ENCODE measurements at regions not wholly inside any gene's neighbourhood (a gene's known extent, or its start where the extent isn't known, plus 50 kb on each side); places are given as distances from the start of the nearest gene placed in this dataset.
"Not testable (repeated sequence)": the region's sequence is repeated elsewhere in the genome, so short reads cannot be mapped to it uniquely, and the experiment has no call there.

DNA sequence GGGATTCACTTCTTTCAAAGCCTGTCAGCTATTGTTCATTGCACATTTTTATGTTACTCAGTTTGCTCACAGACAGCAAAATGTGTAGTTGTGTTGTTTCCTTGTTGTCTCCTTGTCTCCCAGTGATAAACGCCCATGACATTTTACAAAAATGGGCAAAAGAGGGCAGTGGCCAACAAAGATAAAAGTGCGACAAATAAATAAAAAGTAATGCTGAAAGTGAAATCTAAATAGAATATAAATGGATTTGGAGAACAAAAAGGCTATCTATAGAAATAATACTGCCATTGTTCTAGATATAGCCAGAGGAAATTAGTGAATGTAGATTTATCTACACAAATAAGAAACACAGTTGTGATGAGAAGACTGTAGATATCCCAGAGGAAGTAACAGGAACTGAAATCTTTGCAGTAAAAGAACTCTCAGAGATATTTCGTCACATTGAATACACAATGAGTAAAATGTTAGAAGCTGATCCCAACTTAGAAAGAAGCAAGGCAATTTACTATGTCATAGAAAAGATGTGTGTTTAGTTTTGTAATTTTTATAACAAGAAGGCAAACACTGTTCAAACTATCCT, 1186.2 kb upstream of the FAM98A start:
- no peak for DNase-seq (ENCODE audit: extremely low read depth, low read depth, low spot score)

DNA sequence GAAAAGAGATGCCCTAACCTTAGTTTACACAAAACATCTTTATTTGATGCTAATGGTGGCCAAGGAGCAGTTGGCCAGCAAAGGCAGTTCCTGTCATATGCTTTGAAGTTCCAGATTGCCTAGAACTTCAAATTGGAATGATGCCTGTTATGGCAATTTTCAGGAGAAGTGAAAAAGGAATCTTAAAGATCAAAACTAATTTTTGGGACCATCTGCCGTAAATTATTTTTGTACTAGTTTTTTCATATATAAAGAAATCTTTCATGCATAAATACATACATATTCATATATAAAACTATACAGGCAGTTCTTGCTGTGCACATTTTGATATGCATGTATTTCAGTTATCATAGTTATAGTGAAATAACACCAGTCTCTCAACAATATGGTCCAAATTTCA, 1185.6 kb upstream of the FAM98A start:
- no peak for DNase-seq (ENCODE audit: extremely low read depth, low read depth, low spot score)

DNA sequence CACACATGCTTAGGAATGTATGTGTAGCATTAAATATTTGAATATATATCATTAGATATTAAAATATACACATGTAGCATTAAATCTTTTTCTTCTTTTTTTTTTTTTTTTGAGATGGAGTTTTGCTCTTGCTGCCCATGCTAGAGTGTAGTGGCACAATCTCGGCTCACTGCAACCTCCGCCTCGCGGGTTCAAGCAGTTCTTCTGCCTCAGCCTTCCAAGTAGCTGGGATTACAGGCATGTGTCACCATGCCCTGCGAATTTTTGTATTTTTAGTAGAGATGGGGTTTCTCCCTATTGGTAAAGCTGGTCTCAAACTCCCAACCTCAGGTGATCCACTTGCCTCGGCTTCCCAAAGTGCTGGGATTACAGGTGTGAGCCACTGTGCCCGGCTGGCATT, 1151.6 kb upstream of the FAM98A start:
- DNase-seq (ENCODE audit: extremely low read depth, low read depth, low spot score), result not testable (repeated sequence)

DNA sequence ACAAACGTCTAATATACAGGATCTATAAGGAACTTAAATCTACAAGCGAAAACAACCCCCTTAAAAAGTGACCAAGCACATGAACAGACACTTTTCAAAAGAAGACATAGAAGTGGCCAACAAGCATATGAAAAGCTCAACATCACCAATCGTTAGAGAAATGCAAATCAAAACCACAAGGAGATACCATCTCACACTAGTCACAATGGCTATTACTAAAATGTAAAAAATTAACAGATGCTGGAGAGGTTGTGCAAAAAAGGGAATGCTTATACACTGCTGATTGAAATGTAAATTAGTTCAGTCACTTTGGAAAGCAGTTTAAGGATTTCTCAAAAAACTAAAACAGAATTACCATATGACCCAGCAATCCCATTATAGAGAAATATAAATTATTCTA, 1148.5 kb upstream of the FAM98A start:
- DNase-seq (ENCODE audit: extremely low read depth, low read depth, low spot score), result no peak

DNA sequence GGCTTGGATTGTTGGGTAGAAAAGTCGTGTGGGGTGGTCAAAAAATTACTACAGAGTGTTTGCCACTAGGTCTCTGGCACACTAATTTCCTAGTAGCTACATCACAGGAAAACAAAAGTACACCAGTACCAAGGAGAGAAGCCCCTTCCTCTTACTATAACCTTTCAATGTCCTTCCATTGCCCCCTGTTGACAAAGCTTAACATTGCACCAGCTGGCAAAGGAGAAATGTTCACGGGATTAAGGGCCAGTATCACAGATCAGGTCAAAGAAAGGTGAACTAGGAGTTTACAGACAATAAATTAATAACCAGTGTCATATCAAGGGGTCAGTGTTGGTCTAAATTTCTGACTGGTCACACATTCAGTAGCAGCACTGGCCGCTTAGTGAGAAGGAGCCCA, 1139.6 kb upstream of the FAM98A start:
- no peak for DNase-seq (ENCODE audit: extremely low read depth, low read depth, low spot score)

DNA sequence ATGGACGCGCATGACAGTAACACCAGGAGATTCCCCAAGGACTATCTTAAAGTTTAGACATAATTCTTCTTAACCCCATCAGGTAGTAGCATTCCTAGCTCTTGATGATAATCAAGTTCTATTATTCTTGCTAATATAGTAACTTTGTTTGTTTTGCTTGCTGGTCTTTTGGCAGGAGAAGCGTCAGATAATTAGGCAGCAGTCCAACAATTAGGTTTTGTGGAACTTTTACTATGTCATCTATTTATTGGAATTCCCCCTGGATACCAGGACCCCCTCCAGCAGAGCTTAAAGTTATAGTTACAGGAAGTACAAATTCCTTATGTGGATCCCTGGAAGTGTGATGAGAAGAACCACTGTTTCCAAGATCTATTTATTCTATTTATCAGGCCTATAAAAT, 1138.0 kb upstream of the FAM98A start:
- no peak for DNase-seq (ENCODE audit: extremely low read depth, low read depth, low spot score)

DNA sequence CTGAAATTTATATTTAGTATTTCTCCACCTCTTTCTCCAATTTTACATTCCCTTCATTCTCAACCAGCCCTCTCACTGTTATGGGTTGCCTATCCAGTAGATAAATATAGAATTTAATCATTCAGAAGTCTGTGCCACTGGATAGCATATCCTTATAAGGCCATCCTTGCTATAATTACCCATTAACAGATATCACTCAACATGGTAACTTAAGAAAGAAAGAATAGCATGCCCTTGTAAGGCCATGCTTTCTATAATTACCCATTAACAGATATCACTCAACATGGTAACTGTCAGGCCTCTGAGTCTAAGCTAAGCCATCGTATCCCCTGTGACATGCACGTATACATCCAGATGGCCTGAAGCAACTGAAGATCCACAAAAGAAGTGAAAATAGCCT, 1137.4 kb upstream of the FAM98A start:
- DNase-seq (ENCODE audit: extremely low read depth, low read depth, low spot score), result no peak

DNA sequence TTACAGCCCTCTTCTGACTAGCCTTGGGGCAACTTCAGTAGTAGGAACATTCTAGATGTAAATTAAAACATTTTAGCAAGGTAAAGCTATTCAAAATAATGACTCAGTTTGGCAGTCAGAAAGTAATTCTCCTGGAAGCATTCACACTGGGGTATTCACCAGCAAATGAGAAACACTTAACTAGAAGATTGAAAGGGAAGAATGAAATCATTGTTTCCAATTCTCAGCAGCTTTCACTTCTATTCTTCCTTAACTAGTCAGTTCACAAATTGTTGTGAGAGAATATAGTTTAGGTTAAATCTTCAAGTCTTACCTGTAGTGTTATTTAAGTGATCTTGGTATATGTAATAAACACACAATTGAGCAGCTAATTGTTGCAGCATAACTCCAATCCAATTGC, 1135.6 kb upstream of the FAM98A start:
- no peak for DNase-seq (ENCODE audit: extremely low read depth, low read depth, low spot score)

DNA sequence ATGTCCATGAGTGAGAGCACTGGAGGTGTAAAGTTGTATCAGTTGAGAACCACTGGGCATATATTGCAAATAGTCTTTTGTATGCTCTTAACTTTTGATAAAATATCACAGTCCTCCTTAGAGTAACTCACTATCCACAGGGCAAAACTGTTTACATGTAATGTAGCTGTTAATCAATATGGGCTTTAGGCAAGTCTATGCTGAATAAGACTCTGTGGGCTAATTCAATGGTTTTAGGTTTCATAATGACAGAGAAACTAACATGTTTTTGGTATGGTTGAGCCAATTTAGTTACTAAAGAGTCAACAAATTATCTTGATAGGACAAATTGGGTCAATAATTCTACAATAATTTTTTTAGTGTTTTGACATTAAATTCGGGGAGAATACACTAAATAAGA, 1134.9 kb upstream of the FAM98A start:
- DNase-seq (ENCODE audit: extremely low read depth, low read depth, low spot score), result no peak

DNA sequence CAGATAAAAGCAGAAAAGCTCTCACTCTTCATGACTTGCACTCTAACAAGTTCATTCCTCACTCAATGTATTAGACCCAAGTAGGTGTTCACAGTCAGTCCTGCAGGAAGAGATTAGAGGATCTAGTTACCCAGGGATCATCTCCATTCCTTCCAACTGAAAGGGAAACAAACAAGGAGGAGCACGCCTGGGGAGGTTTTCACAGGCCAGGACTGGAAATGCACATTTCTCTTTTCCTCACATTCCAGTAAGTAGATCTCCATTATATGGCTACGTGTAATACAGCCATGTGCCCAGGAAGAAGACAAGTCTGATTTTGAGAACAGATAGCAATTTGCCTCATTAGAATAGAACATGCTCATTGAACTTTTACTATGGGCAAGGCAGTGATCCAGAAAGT, 1132.2 kb upstream of the FAM98A start:
- no peak for DNase-seq (ENCODE audit: extremely low read depth, low read depth, low spot score)

DNA sequence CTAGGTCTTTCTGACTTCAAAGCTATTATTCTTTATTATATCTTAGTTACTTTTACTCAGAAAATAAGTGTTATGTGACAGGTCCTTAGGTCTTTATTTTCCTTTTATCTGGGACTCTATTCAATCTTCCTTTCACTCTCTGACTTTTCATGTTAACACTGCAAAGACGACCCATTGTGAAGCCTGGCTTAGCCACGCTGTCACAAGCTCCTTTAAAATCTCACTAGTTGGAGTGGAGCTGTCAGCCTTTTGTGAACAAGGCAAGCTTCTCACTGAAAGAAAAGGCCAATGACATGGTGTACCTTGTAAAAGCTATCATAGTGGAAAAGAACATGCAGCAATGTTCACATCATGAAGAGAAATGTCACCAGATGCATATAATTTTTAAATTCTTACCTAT, 1130.7 kb upstream of the FAM98A start:
- no peak for DNase-seq (ENCODE audit: extremely low read depth, low read depth, low spot score)

DNA sequence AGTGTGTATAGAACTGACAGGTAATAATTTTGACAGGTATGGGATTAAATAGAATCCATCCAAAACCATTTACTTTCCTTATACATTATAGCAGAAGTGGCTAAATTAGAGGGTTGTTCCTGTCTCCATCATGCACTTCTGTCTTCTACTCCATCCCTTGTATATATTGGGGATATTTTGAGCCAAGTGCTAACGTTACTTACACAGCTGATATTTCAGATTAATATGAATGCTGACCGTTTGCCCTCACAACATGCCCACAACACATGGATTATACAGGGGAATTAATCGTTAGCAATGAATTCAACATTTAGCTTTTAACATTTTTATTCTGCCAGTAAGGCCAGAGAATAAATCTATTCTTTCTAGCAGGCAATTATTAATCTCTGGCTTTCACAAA, 1125.0 kb upstream of the FAM98A start:
- no peak for DNase-seq (ENCODE audit: extremely low read depth, low read depth, low spot score)

DNA sequence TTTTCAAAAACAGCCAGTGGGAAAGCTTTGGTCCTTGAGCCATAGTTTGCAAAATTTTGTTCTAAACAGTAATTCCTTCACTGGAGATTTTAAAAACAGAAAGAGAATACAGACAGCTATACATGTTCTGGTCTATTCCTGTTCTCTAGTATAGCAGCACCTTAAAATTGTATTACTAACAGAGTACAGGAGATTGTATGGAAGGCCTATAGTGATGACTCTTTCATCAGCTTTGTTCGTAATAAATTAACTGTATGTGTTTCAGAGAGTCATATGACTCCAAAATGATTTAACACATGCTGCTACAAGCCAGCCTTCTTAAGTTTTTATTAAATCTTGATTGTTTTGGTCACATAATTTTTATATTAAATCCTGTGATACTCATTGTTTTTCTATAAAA, 1124.6 kb upstream of the FAM98A start:
- no peak for DNase-seq (ENCODE audit: extremely low read depth, low read depth, low spot score)

DNA sequence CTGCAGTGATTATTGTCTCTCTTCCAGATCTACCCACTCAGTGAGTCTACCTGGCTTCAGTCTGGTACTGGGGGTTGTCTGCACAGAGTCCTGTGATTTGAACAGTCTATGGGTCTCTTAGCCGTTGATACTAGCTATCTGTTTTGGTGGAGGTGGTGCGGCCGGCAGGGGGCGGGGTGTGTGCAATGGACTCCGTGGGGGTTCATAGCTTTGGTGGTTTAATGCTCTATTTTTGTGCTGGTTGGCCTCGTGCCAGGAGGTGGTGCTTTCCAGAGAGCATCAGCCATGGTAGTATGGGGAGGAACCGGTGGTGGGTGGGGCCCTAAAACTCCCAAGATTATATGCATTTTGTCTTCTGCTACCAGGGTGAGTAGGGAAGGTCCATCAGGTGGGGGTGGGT, 1120.1 kb upstream of the FAM98A start:
- no peak for DNase-seq (ENCODE audit: extremely low read depth, low read depth, low spot score)

DNA sequence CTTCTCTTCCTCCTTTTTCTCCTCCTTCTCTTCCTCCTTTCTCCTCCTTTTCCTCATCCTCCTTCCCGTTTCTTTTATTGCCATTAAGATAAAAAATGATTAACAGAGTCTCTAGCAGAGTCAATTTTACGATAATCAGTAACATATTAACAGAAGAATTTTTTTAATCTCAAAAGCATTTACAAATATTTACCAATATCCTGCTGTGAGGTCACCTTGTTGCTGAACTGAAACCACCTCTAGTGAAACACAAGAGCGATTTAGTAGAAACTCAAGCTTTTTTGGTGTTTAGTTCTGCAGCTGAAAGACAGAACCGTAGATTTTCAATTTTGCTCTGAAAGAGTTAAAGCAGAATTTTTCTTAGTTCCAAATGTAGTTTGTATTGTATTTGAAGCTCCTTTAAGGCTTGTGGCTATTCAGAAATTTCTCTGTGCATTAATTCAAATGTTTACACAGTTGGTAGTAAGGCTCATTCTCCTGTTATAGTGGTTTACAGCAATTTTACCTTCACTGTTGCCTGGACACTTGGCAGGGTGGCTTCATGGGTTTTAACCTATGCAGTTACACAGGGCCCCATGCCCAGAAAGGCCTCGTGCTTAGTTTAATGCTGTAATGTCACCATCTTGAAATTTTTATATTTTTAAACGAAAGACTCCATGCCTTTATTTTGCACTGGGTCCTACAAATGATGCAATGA, 1106.6 kb upstream of the FAM98A start:
- DNase-seq (ENCODE audit: extremely low read depth, low read depth, low spot score), result no peak

DNA sequence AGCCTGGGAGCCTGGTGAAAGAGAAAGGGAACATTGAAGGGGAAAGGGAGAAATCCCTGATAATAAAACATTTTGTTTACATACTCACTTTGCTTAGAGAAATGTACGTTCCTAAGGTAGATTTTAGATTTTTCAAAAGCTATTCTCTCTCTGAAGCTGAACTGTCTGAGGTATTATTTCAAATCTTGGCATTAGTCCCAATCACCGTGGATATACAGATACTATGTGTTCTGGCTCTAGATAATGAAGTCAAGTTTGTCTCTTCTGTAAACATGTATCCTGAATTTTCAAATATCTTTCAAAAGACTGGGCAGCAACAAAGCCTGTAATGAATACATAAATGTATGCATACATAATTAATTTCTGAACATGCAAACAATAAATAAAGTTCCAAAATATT, 1104.2 kb upstream of the FAM98A start:
- no peak for DNase-seq (ENCODE audit: extremely low read depth, low read depth, low spot score)

DNA sequence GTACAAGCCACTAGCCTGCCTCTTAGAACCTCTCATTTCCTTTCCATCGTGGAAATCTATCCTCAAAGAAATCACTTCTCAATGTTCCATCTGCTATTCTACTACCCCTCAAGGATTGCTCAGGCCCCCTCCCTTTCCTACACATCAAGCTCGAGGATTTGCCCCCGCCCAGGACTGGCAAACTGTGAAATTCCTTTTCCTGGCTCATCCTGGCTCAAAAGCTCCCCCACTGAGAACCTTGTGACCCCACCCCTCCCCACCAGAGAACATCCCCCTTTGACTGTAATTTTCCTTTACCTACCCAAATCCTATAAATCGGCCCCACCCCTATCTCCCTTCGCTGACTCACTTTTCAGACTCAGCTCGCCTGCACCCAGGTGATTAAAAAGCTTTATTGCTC, 1103.3 kb upstream of the FAM98A start:
- not testable (repeated sequence) for DNase-seq (ENCODE audit: extremely low read depth, low read depth, low spot score)

DNA sequence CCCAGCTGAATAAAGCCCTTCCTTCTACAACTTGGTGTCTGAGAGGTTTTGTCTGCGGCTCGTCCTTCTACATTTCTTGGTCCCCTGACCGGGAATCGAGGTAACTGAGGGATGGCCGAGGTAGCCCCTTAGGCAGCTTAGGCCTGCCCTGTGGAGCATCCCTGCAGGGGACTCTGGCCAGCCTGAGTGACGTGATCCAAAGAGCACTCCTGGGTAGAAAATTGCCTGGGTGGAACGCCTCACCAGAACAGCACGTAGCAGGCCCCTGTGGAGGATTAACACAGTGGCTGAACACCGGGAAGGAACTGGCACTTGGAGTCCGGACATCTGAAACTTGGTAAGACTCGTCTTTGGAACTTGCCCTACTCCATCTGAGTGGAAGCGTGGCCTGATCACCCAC, 1078.5 kb upstream of the FAM98A start:
- not testable (repeated sequence) for DNase-seq (ENCODE audit: extremely low read depth, low read depth, low spot score)

DNA sequence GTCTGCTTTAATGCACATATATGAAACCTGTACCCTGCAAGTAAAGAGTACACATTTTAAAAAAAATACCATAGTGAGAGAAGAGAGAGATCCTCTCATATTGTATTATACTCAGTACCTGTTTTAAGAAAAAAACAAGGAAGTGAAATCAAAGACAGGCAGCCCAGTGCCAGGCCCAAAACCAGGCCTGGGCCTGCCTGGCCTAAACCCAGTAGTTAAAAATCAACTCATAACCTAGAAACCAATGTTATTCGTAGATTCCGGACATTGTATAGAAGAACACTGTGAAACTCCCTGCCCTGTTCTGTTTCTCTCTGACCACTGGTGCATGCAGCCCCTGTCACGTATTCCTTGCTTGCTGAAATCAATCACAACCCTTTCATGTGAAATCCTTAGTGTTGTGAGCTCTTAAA, 1078.0 kb upstream of the FAM98A start:
- not testable (repeated sequence) for DNase-seq (ENCODE audit: extremely low read depth, low read depth, low spot score)

DNA sequence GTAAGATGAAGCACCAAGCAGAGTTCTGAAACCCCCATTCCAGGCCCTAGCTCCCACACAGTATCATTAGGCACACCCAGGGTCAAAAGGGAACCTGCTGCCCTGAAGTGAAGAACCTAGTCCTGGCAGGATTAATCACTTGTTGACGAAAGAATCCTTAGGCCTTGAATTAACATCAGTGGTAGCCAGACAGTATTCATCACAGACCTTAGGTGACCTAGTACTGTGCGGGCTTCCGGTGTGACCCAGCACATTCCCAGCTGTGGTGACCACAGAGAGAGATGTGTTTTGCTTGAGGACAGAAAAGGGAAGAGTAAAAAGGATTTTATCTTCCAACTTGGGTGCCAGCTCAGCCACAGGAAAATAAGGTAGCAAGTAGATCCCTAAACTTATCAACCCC, 1071.4 kb upstream of the FAM98A start:
- DNase-seq (ENCODE audit: extremely low read depth, low read depth, low spot score), result no peak

DNA sequence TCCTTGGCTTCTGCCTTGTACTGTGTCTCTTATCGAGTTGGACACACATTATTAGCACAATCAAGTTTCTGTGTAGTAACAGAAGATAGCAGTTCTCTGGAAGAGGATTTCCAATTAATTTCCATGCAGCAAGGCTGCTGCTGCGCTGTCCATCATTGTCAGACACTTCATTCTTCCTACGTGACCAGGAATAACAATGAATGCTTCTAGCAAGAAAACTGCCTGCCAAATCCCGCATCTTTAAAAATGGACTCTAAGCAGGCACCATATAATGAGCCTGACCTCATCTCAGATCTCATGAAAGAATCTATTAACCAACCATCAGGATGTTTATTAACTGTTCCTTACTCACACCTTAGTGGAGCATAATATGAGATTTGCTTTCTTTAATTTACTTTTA, 1067.7 kb upstream of the FAM98A start:
- DNase-seq (ENCODE audit: extremely low read depth, low read depth, low spot score), result no peak

DNA sequence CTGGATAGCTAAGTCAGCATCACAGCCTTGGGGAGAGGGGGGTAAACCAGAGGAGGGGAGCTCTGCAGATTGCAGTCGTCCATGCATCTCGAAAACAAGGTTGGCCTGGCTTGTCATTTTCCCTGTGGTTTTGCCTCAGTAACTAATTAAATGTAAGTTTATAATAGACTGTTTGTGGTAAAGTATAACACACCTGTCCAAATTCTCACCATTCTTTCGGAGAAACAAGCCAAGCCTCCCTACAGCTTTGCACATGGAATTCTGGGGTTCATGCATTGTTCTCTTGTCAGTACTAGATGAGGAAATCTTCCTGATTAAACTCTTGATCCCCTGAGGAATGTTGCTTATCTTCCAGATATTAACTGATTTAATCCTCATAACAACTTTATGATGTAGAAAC, 1065.2 kb upstream of the FAM98A start:
- no peak for DNase-seq (ENCODE audit: extremely low read depth, low read depth, low spot score)

DNA sequence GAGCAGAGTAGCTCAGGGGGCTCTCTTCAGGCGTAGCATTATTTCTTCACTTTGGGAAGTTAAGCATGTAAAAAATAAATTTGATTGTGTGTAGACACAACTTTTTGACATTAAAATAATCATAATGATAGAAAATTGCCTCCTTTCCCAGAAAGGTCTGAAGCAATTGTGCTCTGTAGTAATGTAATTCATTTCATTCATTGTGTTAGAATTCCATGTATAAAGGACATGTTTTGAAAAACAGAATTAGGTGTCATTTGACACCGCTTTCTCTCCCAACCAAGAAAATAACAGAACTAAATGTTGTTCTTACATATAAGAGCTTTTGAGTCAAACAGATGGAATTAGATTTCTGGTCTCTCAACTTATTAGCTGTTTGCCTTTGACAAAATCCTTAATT, 1064.2 kb upstream of the FAM98A start:
- DNase-seq (ENCODE audit: extremely low read depth, low read depth, low spot score), result no peak

Measured in glomerular endothelial cell (primary cell).